ENCODE measurements at regions not wholly inside any gene's neighbourhood (a gene's known extent, or its start where the extent isn't known, plus 50 kb on each side); places are given as distances from the start of the nearest gene placed in this dataset.

GRCh38 chr6:148154668-148155067, 188.0 kb upstream of the SASH1 start:
- H4K91ac ChIP-seq (replicated peaks; ENCODE audit: insufficient read length, low read length) = no peak overlapping the region
- H3K4me1 ChIP-seq (replicated peaks in 1 of 4; ENCODE audit: control insufficient read depth in 3 of 4, insufficient read depth in 4 of 4, low read length in 3 of 4) = no peaks in the 10 kb centered on the region; a peak in 1 of 7 replicates
- H3K27ac ChIP-seq (ENCODE audit: low read depth, low read length) = no peak overlapping the region
- H3K4me2 ChIP-seq (ENCODE audit: insufficient read depth in 1 of 2, low read depth in 2 of 2, low read length in 2 of 2) = no peak overlapping the region
- FAIRE-seq (no peak), DNase-seq (ENCODE audit: low read depth in 1 of 2, low spot score in 2 of 2) (no peak)
- H3K79me1 ChIP-seq (ENCODE audit: low read depth, low read length) = no peaks in the 10 kb centered on the region
- H4K20me1 ChIP-seq (replicated peaks in 1 of 2; ENCODE audit: control insufficient read depth in 1 of 2, insufficient read depth in 2 of 2, low read length in 2 of 2) = no peaks in the 10 kb centered on the region
- no peak overlapping the region for H3K14ac ChIP-seq (ENCODE audit: insufficient read length)
- no peak overlapping the region for H3K4me3 ChIP-seq (ENCODE audit: extremely low read depth in 1 of 4, insufficient read depth in 2 of 4, low read depth in 3 of 4, low read length in 4 of 4)
- no peak overlapping the region for H2BK20ac ChIP-seq (ENCODE audit: low read length)
- no peak overlapping the region for H2BK5ac ChIP-seq (ENCODE audit: low read depth, low read length)
- H2BK12ac ChIP-seq (ENCODE audit: low read depth, low read length) = no peak overlapping the region
- H3K23me2 ChIP-seq (ENCODE audit: low read depth, low read length) = no peaks in the 10 kb centered on the region; the same call in 1 of the 2 replicates
- H3K9ac ChIP-seq (replicated peaks in 1 of 4; ENCODE audit: extremely low read depth in 1 of 4, low read depth in 3 of 4, low read length in 3 of 4) = no peak overlapping the region
- ChIA-PET CTCF (ENCODE audit: partially characterized antibody) (interaction anchor here (0.7 to 8.1 kb wide), 5 partner anchors 9 to 380 kb away, joined by 3 to 43 read pairs (median 8); no protein-coding TSS in a partner anchor), POLR2A (ENCODE audit: partially characterized antibody) (no interaction called here)
- H4K5ac ChIP-seq (ENCODE audit: insufficient read length, low read depth, low read length) = no peak overlapping the region
- H2AFZ ChIP-seq (ENCODE audit: low read length) = no peak overlapping the region
- no peaks in the 10 kb centered on the region for H3K79me2 ChIP-seq (ENCODE audit: control insufficient read depth in 1 of 2, insufficient read depth in 2 of 2, low read length in 2 of 2)
- H3K56ac ChIP-seq (replicated peaks; ENCODE audit: insufficient read length, low read depth, low read length) = no peak overlapping the region
- H3K9me3 ChIP-seq (ENCODE audit: insufficient read depth in 2 of 2, low read depth in 1 of 2, low read length in 1 of 2) = no peaks in the 10 kb centered on the region
- no peak overlapping the region for H4K8ac ChIP-seq (ENCODE audit: extremely low read depth, insufficient read depth, low read length)
- no peak overlapping the region for H3K23ac ChIP-seq (ENCODE audit: insufficient read length)
- H3K18ac ChIP-seq (ENCODE audit: extremely low read depth, low read length) = no peak overlapping the region; the same call in 1 of the 2 replicates
- H3K4ac ChIP-seq (replicated peaks; ENCODE audit: insufficient read length, low read depth, low read length) = no peak overlapping the region
- no peak overlapping the region for H2AK5ac ChIP-seq (ENCODE audit: low read depth, low read length)
- no peak overlapping the region for H2BK120ac ChIP-seq (replicated peaks; ENCODE audit: low read depth, low read length)
- no peaks in the 10 kb centered on the region for H3K27me3 ChIP-seq (replicated peaks in 1 of 4; ENCODE audit: control insufficient read depth in 3 of 4, extremely low read depth in 1 of 4, insufficient read depth in 3 of 4, low read length in 3 of 4)
- H3K36me3 ChIP-seq (ENCODE audit: control insufficient read depth in 2 of 4, insufficient read depth in 4 of 4, low read length in 3 of 4) = no peaks in the 10 kb centered on the region
- no peak overlapping the region for H2BK15ac ChIP-seq (ENCODE audit: low read length)
- TF ChIP-seq SIRT6 (IDR thresholded peaks at IDR 0.05; ENCODE audit: low read length) = no peak
- no peak for TF ChIP-seq ATF2 (IDR thresholded peaks at IDR 0.05; ENCODE audit: low read length)
- TF ChIP-seq SP4 (IDR thresholded peaks at IDR 0.05; ENCODE audit: low read length) = no peak
- TF ChIP-seq, protein P1, sequence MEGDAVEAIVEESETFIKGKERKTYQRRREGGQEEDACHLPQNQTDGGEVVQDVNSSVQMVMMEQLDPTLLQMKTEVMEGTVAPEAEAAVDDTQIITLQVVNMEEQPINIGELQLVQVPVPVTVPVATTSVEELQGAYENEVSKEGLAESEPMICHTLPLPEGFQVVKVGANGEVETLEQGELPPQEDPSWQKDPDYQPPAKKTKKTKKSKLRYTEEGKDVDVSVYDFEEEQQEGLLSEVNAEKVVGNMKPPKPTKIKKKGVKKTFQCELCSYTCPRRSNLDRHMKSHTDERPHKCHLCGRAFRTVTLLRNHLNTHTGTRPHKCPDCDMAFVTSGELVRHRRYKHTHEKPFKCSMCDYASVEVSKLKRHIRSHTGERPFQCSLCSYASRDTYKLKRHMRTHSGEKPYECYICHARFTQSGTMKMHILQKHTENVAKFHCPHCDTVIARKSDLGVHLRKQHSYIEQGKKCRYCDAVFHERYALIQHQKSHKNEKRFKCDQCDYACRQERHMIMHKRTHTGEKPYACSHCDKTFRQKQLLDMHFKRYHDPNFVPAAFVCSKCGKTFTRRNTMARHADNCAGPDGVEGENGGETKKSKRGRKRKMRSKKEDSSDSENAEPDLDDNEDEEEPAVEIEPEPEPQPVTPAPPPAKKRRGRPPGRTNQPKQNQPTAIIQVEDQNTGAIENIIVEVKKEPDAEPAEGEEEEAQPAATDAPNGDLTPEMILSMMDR (IDR thresholded peaks at IDR 0.05; ENCODE audit: control extremely low read depth in 1 of 3, insufficient read depth in 1 of 3, low read depth in 1 of 3, low read length in 3 of 3) = no peak
- TF ChIP-seq, protein P2, sequence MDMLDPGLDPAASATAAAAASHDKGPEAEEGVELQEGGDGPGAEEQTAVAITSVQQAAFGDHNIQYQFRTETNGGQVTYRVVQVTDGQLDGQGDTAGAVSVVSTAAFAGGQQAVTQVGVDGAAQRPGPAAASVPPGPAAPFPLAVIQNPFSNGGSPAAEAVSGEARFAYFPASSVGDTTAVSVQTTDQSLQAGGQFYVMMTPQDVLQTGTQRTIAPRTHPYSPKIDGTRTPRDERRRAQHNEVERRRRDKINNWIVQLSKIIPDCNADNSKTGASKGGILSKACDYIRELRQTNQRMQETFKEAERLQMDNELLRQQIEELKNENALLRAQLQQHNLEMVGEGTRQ (IDR thresholded peaks at IDR 0.05; ENCODE audit: low read length) = no peak
- no peak for TF ChIP-seq SIN3A (conservative IDR thresholded peaks at IDR 0.05 in 1 of 2, IDR thresholded peaks at IDR 0.05 in 1 of 2; ENCODE audit: low read depth in 1 of 2, low read length in 2 of 2)
- TF ChIP-seq TBP (IDR thresholded peaks at IDR 0.05; ENCODE audit: low read depth, low read length) = no peak
- TF ChIP-seq RAD21 (IDR thresholded peaks at IDR 0.05 in 1 of 2, conservative IDR thresholded peaks at IDR 0.05 in 1 of 2; ENCODE audit: low read depth in 2 of 2, low read length in 2 of 2) = no peak
- no peak for TF ChIP-seq SP1 (IDR thresholded peaks at IDR 0.05; ENCODE audit: low read depth, low read length)

Data from H1 (cell line).